ENCODE measurements at regions not wholly inside any gene's neighbourhood (a gene's known extent, or its start where the extent isn't known, plus 50 kb on each side); places are given as distances from the start of the nearest gene placed in this dataset.

GRCh38 chr7:1364068-1364905 lies 95.0 kb downstream of the MICALL2 start:
- Histone ChIP-seq H3K36me3 (no peaks in the 10 kb centered on the region), H3K27ac (no peak overlapping the region), H3K4me1 (no peaks in the 10 kb centered on the region), H3K4me3 (no peak overlapping the region), H3K27me3 (peaks cover 10% of the 10 kb centered on the region), H3K9me3 (no peaks in the 10 kb centered on the region)
- intact Hi-C loops (cut with DNase I): no loop called here
- DNase-seq (ENCODE audit: low spot score in 2 of 2): no peak
- TF ChIP-seq, protein P1, sequence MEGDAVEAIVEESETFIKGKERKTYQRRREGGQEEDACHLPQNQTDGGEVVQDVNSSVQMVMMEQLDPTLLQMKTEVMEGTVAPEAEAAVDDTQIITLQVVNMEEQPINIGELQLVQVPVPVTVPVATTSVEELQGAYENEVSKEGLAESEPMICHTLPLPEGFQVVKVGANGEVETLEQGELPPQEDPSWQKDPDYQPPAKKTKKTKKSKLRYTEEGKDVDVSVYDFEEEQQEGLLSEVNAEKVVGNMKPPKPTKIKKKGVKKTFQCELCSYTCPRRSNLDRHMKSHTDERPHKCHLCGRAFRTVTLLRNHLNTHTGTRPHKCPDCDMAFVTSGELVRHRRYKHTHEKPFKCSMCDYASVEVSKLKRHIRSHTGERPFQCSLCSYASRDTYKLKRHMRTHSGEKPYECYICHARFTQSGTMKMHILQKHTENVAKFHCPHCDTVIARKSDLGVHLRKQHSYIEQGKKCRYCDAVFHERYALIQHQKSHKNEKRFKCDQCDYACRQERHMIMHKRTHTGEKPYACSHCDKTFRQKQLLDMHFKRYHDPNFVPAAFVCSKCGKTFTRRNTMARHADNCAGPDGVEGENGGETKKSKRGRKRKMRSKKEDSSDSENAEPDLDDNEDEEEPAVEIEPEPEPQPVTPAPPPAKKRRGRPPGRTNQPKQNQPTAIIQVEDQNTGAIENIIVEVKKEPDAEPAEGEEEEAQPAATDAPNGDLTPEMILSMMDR (IDR thresholded peaks at IDR 0.05): no peak

DNA sequence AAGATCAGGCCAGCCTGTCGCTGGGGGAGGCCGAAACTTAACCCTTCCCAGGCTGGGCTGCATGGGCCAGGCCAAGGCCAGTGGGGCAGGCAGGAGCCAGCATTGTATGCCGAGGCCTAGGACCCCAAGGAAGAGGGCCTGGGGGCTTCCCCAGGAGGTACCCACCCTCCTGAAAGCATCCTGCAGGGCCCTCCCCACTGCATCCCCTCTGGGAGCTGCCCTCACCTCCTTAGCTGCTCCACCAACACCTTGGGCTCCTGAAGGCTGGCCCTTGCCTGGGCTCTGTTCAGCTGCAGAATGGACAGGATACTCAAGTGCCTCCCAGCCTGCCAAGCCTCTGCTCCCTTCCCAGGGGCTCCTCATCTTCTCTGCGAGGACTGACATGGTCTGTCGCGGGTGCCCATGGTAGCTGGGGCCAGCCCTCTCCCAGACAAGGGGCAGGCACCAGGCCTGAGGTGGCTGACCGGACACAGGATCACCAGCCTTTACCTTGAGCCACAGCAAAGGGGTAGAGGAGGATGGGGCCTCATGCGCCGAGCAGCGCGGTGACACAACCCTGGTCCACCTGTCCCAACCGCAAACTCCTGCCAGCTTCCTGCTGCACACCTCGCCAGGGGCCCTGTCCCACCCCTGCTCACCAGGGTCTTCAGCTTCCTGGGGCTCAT lies 94.2 kb downstream of the MICALL2 start:
- Histone ChIP-seq H3K9me3 (no peaks in the 10 kb centered on the region), H3K4me3 (no peak overlapping the region), H3K27ac (no peak overlapping the region), H3K27me3 (peaks cover 17% of the 10 kb centered on the region), H3K4me1 (no peaks in the 10 kb centered on the region), H3K36me3 (no peaks in the 10 kb centered on the region)
- intact Hi-C loops (cut with DNase I): no loop called here
- DNase-seq (ENCODE audit: low spot score in 2 of 2): no peak
- TF ChIP-seq, protein P1 (IDR thresholded peaks at IDR 0.05): no peak

DNA sequence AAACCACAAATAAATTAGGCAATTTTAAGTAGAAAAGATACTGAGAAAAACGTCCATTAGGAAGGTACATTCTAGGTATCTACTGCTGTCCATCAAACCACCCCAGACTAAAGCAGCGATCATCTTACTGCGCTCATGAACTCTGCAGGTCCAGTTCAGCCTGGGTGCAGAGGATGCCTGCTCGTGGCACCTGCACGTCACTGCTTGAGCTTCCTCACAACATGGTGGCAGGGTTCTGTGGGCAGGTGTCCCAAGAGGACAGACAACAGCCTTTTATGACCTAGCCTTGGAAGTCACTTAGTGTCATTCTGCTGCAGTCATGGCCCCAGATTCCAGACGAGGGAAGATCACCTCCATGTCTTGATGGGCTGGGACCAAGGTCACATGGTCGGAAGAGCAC lies 93.4 kb downstream of the MICALL2 start:
- H3K36me3 ChIP-seq: no peaks in the 10 kb centered on the region
- intact Hi-C loops (cut with DNase I): no loop called here
- no peak overlapping the region for H3K4me3 ChIP-seq
- no peak for DNase-seq (ENCODE audit: low spot score in 2 of 2)
- H3K27me3 ChIP-seq: peaks cover 17% of the 10 kb centered on the region
- TF ChIP-seq, protein P1 (IDR thresholded peaks at IDR 0.05): no peak
- H3K4me1 ChIP-seq: no peaks in the 10 kb centered on the region
- no peaks in the 10 kb centered on the region for H3K9me3 ChIP-seq
- H3K27ac ChIP-seq: no peak overlapping the region

- intact Hi-C loops (cut with DNase I): no loop called here
- H3K27ac ChIP-seq: no peak overlapping the region
- H3K36me3 ChIP-seq: no peaks in the 10 kb centered on the region
- no peaks in the 10 kb centered on the region for H3K4me1 ChIP-seq
- H3K9me3 ChIP-seq: no peaks in the 10 kb centered on the region
- no peak for DNase-seq (ENCODE audit: low spot score in 2 of 2)
- TF ChIP-seq, protein P1 (IDR thresholded peaks at IDR 0.05): no peak
- no peak overlapping the region for H3K4me3 ChIP-seq
- peaks cover 17% of the 10 kb centered on the region for H3K27me3 ChIP-seq
These were observed 92.4 kb downstream of the MICALL2 start for GRCh38 chr7:1366801-1367405.

DNA sequence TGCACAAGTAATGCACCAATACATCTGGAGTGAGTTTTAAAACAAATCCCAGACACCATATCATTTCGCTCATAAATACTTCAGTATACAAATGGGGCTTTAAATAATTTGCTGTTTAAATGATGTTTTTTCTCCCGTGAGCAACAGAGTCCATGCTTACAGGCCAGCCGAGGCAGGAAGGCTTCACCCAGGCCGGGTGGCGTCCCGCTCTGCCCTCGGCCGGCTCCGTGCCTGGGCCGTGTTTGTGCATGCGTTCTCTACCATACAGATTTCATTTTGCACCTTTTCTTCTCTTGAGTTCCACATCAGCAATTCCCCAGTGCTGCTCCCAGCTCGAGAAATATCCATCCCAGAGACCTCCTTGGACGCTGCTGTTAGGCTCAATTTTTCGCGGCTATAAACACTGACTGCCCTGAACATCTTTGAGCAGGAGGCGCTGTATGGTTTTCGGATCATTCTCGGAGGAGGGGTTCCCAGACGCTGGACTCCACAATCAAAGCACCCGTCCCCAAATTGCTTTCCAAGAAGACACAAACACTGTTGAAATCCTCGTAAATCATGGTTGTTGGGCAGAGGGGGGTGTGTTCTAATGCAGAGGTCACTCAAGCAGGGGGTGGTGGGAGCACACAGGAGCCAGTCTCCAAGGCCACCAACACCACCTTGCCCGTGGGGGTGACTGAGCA lies 91.6 kb downstream of the MICALL2 start:
- Histone ChIP-seq H3K4me3 (no peak overlapping the region), H3K27me3 (peaks cover 17% of the 10 kb centered on the region), H3K9me3 (no peaks in the 10 kb centered on the region), H3K27ac (no peak overlapping the region), H3K4me1 (no peaks in the 10 kb centered on the region), H3K36me3 (no peaks in the 10 kb centered on the region)
- intact Hi-C loops (cut with DNase I): no loop called here
- TF ChIP-seq, protein P1 (IDR thresholded peaks at IDR 0.05): no peak
- DNase-seq (ENCODE audit: low spot score in 2 of 2): no peak

All from ascending aorta (tissue), 2 donors.